GM12878 (cell line): ENCODE measurements at regions not wholly inside any gene's neighbourhood (a gene's known extent, or its start where the extent isn't known, plus 50 kb on each side); places are given as distances from the start of the nearest gene placed in this dataset.

Experiments
- ATAC-seq: fragments of 200-7000 bp; cut with Tn5 transposase; 3 replicates; pipeline ENCODE4 v1.9.1; 2020; ENCODE audit warnings: mild to moderate bottlenecking, moderate library complexity
- BruUV-seq: library from RNA; stranded (reverse); fragments of 400-500 nt; replicated peaks from 2 replicates; lab custom pipeline; 2021; lab: Mats Ljungman, UMichigan
- CTCF ChIA-PET: fragments of 300-600 bp; sonication (Branson Sonifier 250); formaldehyde crosslinking; extraction: SDS; loops from one replicate; lab custom pipeline; 2021; ENCODE audit warnings: inconsistent platforms; lab: Yijun Ruan, JAX
- POLR2A ChIA-PET: fragments of 350-600 bp; formaldehyde crosslinking; extraction: SDS; loops from one replicate; lab custom pipeline; 2021; ENCODE audit warnings: inconsistent platforms; lab: Charles Lee
- RAD21 ChIA-PET: fragments of 300-600 bp; sonication (Branson Sonifier 250); formaldehyde crosslinking; loops from one replicate; lab custom pipeline; 2023; ENCODE audit warnings: antibody characterized with exemption; ENCODE audit not compliant: unreplicated experiment; lab: Charles Lee
- SMC1A ChIA-PET: fragments of 300-600 bp; sonication (Branson Sonifier 250); formaldehyde crosslinking; loops from one replicate; lab custom pipeline; 2023; ENCODE audit not compliant: unreplicated experiment, uncharacterized antibody; lab: Charles Lee
- DNase-seq: peaks from one replicate; pipeline ENCODE4 v3.0.0-alpha.2; 2011; ENCODE audit warnings: low read depth, low spot score
- FAIRE-seq: peaks from 3 replicates; lab custom pipeline; 2011; peaks lifted over from hg19 to GRCh38; lab: Jason Lieb, UNC
- H2AFZ ChIP-seq: 2 replicates; pipeline ENCODE4 v1.6.0; 2011; ENCODE audit warnings: low read depth, low read length, control low read depth; ENCODE audit not compliant: control insufficient read depth
- H3K27ac ChIP-seq: 2 replicates; pipeline ENCODE4 v1.5.1; 2011; ENCODE audit warnings: control low read depth; ENCODE audit not compliant: control insufficient read depth, insufficient read depth
- H3K27me3 ChIP-seq, 2 experiments: replicated peaks in 1 of 2; 2 replicates each; pipeline versions ENCODE4 v1.6.0 to v1.6.1; 2011; ENCODE audit warnings: low read length in 1 of 2; ENCODE audit not compliant: control insufficient read depth in 2 of 2, insufficient read depth in 2 of 2
- H3K36me3 ChIP-seq, 2 experiments: 2 replicates each; pipeline ENCODE4 v1.5.1; 2011; ENCODE audit warnings: low read length in 1 of 2; ENCODE audit not compliant: control insufficient read depth in 2 of 2, insufficient read depth in 2 of 2
- H3K4me1 ChIP-seq: 2 replicates; pipeline ENCODE4 v1.6.1; 2011; ENCODE audit warnings: mild to moderate bottlenecking, low read length, moderate library complexity, mixed read lengths; ENCODE audit not compliant: control insufficient read depth, insufficient read depth
- H3K4me2 ChIP-seq: 2 replicates; pipeline ENCODE4 v1.6.0; 2011; ENCODE audit warnings: control low read depth; ENCODE audit not compliant: control insufficient read depth, insufficient read depth
- H3K4me3 ChIP-seq: fragments of 200-600 bp; sonication (generic); 2 replicates; pipeline ENCODE4 v1.5.1; 2016
- H3K79me2 ChIP-seq: 2 replicates; pipeline ENCODE4 v1.6.0; 2011; ENCODE audit warnings: low read length; ENCODE audit not compliant: control insufficient read depth, insufficient read depth
- H3K9ac ChIP-seq: 2 replicates; pipeline ENCODE4 v1.8.0; 2011; ENCODE audit warnings: low read length, control low read depth, mixed read lengths; ENCODE audit not compliant: control insufficient read depth, insufficient read depth
- H3K9me3 ChIP-seq: replicated peaks from 3 replicates; pipeline ENCODE4 v1.5.1; 2011; ENCODE audit warnings: mild to moderate bottlenecking, low read length; ENCODE audit not compliant: control insufficient read depth, insufficient read depth
- H4K20me1 ChIP-seq: 2 replicates; pipeline ENCODE4 v1.6.0; 2011; ENCODE audit not compliant: control insufficient read depth, insufficient read depth
- BACH1 ChIP-seq: fragments of 450-650 bp; IDR thresholded peaks from 2 replicates; pipeline ENCODE4 v1.6.1; 2017; ENCODE audit warnings: mild to moderate bottlenecking, borderline replicate concordance
- CEBPB ChIP-seq, 2 experiments: fragments of 150-350 bp in 1 of 2; IDR thresholded peaks; 2 replicates each; pipeline ENCODE4 v1.6.1; 2012 to 2014; ENCODE audit warnings: low read depth in 2 of 2, low read length in 2 of 2, borderline replicate concordance in 1 of 2, inconsistent platforms in 1 of 2
- ESRRA ChIP-seq: IDR thresholded peaks from 2 replicates; pipeline ENCODE4 v1.6.1; 2012; ENCODE audit warnings: mild to moderate bottlenecking, low read length, improper control_type of control experiment
- FOXK2 ChIP-seq: fragments of 450-650 bp; IDR thresholded peaks from 2 replicates; pipeline ENCODE4 v1.6.1; 2017; ENCODE audit warnings: mild to moderate bottlenecking, moderate library complexity
- FOXM1 ChIP-seq: IDR thresholded peaks from 2 replicates; pipeline ENCODE4 v1.6.1; 2012; ENCODE audit warnings: low read depth, mild to moderate bottlenecking, inconsistent platforms, low read length, moderate library complexity
- KDM1A ChIP-seq: fragments of 200-600 bp; sonication (generic); IDR thresholded peaks from 2 replicates; pipeline ENCODE4 v1.6.1; 2016; ENCODE audit warnings: borderline replicate concordance
- KLF5 ChIP-seq: fragments of 450-650 bp; IDR thresholded peaks from 2 replicates; pipeline ENCODE4 v1.6.1; 2014; ENCODE audit warnings: mild to moderate bottlenecking; ENCODE audit not compliant: partially characterized antibody
- LARP7 ChIP-seq: fragments of 450-650 bp; IDR thresholded peaks from 2 replicates; pipeline ENCODE4 v1.6.1; 2017; ENCODE audit warnings: mild to moderate bottlenecking
- MTA2 ChIP-seq: fragments of 450-650 bp; IDR thresholded peaks from 2 replicates; pipeline ENCODE4 v1.6.1; 2016; ENCODE audit warnings: low read depth, mild to moderate bottlenecking, moderate library complexity
- NBN ChIP-seq: fragments of 450-650 bp; IDR thresholded peaks from 2 replicates; pipeline ENCODE4 v1.6.1; 2016
- NR2C2 ChIP-seq: IDR thresholded peaks from 2 replicates; pipeline ENCODE4 v1.6.1; 2011; ENCODE audit warnings: borderline replicate concordance, low read depth; ENCODE audit not compliant: control insufficient read depth, insufficient read length
- POLR2A ChIP-seq: IDR thresholded peaks from 2 replicates; pipeline ENCODE4 v1.6.1; 2011; ENCODE audit warnings: low read depth, mild to moderate bottlenecking, low read length
- SIX5 ChIP-seq: IDR thresholded peaks from 2 replicates; pipeline ENCODE4 v1.6.1; 2011; ENCODE audit warnings: mild to moderate bottlenecking, low read depth, low read length, moderate library complexity; ENCODE audit not compliant: severe bottlenecking
- SREBF1 ChIP-seq: IDR thresholded peaks from 2 replicates; pipeline ENCODE4 v1.6.1; 2012; ENCODE audit warnings: mild to moderate bottlenecking, low read length
- WRNIP1 ChIP-seq: IDR thresholded peaks from 2 replicates; pipeline ENCODE4 v1.6.1; 2011; ENCODE audit warnings: low read depth, low read length, improper control_type of control experiment, borderline replicate concordance
- ZNF24 ChIP-seq: fragments of 450-650 bp; IDR thresholded peaks from 2 replicates; pipeline ENCODE4 v1.6.1; 2017; ENCODE audit warnings: antibody characterized with exemption, mild to moderate bottlenecking
- WGBS: methylation state at CpG from one replicate; pipeline ENCODE4 v1.1.6; 2016; ENCODE audit warnings: low lambda C conversion rate; ENCODE audit not compliant: insufficient replicate concordance, insufficient coverage; ENCODE audit errors: missing lambda C conversion rate; 5-methylcytosine and 5-hydroxymethylcytosine counted together
- in situ Hi-C: fragments of 300-500 bp; cut with MboI; formaldehyde crosslinking; loops from 9 replicates; pipeline ENCODE4 v1.14.3; 2018; ENCODE audit warnings: mixed read lengths
- intact Hi-C: fragments of 100-400 bp; cut with micrococcal nuclease; formaldehyde crosslinking; loops from one replicate; pipeline ENCODE4 v1.14.2; 2022; ENCODE audit not compliant: unreplicated experiment
- TF ChIP-seq, protein P1 (sequence below): fragments of 450-650 bp; IDR thresholded peaks from 2 replicates; pipeline ENCODE4 v1.6.1; 2017; ENCODE audit warnings: mild to moderate bottlenecking
- TF ChIP-seq, protein P2 (sequence below): IDR thresholded peaks from 2 replicates; pipeline ENCODE4 v1.6.1; 2011; ENCODE audit warnings: low read depth, low read length, improper control_type of control experiment, borderline replicate concordance
- TF ChIP-seq, protein P3 (sequence below): fragments of 450-650 bp; IDR thresholded peaks from 2 replicates; pipeline ENCODE4 v1.6.1; 2018; ENCODE audit warnings: mild to moderate bottlenecking, low read depth, moderate library complexity; ENCODE audit not compliant: partially characterized antibody

DNA sequence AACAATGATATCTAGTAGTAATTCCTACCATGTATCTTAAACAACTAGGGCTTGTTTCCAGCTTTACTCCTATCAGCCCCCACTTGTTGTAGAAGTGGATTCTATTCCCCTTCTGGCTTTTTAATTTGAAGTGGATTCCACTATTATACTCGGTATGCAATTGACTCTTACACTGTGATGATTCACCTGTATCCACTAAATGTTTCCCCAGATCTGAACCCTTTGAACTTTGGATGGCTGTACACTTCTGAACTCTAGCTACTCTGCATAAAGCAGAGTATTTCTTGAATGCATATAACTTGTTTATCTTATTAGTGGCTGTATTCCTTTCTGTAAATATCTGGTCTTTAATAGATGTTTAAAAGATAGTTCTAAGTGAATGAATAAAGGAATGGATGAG is 538.4 kb upstream of the NRSN1 start (continued):
- TF ChIP-seq, protein P1, sequence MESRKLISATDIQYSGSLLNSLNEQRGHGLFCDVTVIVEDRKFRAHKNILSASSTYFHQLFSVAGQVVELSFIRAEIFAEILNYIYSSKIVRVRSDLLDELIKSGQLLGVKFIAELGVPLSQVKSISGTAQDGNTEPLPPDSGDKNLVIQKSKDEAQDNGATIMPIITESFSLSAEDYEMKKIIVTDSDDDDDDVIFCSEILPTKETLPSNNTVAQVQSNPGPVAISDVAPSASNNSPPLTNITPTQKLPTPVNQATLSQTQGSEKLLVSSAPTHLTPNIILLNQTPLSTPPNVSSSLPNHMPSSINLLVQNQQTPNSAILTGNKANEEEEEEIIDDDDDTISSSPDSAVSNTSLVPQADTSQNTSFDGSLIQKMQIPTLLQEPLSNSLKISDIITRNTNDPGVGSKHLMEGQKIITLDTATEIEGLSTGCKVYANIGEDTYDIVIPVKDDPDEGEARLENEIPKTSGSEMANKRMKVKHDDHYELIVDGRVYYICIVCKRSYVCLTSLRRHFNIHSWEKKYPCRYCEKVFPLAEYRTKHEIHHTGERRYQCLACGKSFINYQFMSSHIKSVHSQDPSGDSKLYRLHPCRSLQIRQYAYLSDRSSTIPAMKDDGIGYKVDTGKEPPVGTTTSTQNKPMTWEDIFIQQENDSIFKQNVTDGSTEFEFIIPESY: no peak
- TF ChIP-seq WRNIP1: no peak
- no peak for TF ChIP-seq MTA2
- no peak for TF ChIP-seq SIX5
- TF ChIP-seq BACH1: no peak
- TF ChIP-seq ESRRA: no peak
- no peak for TF ChIP-seq LARP7
- no peak for TF ChIP-seq POLR2A
- no peak for TF ChIP-seq CEBPB (IDR thresholded peaks at IDR 0.05; ENCODE audit: borderline replicate concordance in 1 of 2, low read depth in 2 of 2, low read length in 2 of 2)

DNA sequence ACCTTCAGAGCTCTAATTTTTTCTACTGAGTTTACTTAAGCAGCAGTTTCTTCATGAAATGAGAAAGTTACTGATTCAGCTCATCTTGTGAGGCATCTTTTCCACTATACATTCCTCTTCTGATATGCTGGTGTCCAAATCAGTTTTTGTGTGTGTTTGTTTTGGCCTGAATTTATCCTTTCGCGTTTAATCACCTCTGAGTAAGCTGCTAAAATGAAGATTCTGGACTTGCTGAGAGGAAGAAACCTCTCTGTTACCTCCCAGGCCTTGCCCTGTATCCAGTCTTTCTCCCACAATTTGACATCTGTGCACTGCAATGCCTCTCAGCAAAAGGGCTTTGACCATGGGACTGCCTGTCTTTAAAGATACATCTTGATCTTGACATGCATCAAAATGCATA is 536.2 kb upstream of the NRSN1 start:
- RAD21 ChIA-PET: no interaction called here
- Histone ChIP-seq H3K27me3 (no peaks in the 10 kb centered on the region), H3K36me3 (no peaks in the 10 kb centered on the region), H2AFZ (no peak overlapping the region), H4K20me1 (no peaks in the 10 kb centered on the region), H3K4me3 (no peak overlapping the region), H3K27ac (no peak overlapping the region), H3K4me2 (no peak overlapping the region), H3K79me2 (no peaks in the 10 kb centered on the region), H3K4me1 (no peaks in the 10 kb centered on the region), H3K9ac (no peak overlapping the region), H3K9me3 (no peaks in the 10 kb centered on the region)
- SMC1A ChIA-PET: no interaction called here
- FAIRE-seq (no peak), ATAC-seq (no peak), DNase-seq (no peak)
- CTCF ChIA-PET: no interaction called here
- WGBS: 4% methylated on average over 2 of the region's 2 CpGs
- in situ Hi-C loops: no loop called here
- no TSS peak for BruUV-seq
- POLR2A ChIA-PET: no interaction called here
- intact Hi-C loops: no loop called here
- TF ChIP-seq KLF5: no peak
- no peak for TF ChIP-seq KDM1A
- TF ChIP-seq CEBPB (IDR thresholded peaks at IDR 0.05; ENCODE audit: borderline replicate concordance in 1 of 2, low read depth in 2 of 2, low read length in 2 of 2): no peak
- TF ChIP-seq, protein P2, sequence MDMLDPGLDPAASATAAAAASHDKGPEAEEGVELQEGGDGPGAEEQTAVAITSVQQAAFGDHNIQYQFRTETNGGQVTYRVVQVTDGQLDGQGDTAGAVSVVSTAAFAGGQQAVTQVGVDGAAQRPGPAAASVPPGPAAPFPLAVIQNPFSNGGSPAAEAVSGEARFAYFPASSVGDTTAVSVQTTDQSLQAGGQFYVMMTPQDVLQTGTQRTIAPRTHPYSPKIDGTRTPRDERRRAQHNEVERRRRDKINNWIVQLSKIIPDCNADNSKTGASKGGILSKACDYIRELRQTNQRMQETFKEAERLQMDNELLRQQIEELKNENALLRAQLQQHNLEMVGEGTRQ: no peak
- TF ChIP-seq SREBF1: no peak
- no peak for TF ChIP-seq NR2C2
- TF ChIP-seq ZNF24: no peak
- no peak for TF ChIP-seq NBN
- no peak for TF ChIP-seq FOXK2
- TF ChIP-seq, protein P3, sequence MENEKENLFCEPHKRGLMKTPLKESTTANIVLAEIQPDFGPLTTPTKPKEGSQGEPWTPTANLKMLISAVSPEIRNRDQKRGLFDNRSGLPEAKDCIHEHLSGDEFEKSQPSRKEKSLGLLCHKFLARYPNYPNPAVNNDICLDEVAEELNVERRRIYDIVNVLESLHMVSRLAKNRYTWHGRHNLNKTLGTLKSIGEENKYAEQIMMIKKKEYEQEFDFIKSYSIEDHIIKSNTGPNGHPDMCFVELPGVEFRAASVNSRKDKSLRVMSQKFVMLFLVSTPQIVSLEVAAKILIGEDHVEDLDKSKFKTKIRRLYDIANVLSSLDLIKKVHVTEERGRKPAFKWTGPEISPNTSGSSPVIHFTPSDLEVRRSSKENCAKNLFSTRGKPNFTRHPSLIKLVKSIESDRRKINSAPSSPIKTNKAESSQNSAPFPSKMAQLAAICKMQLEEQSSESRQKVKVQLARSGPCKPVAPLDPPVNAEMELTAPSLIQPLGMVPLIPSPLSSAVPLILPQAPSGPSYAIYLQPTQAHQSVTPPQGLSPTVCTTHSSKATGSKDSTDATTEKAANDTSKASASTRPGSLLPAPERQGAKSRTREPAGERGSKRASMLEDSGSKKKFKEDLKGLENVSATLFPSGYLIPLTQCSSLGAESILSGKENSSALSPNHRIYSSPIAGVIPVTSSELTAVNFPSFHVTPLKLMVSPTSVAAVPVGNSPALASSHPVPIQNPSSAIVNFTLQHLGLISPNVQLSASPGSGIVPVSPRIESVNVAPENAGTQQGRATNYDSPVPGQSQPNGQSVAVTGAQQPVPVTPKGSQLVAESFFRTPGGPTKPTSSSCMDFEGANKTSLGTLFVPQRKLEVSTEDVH: no peak
- no peak for TF ChIP-seq FOXM1
- TF ChIP-seq, protein P1: no peak
